GM10248 (cell line): ENCODE measurements at regions not wholly inside any gene's neighbourhood (a gene's known extent, or its start where the extent isn't known, plus 50 kb on each side); places are given as distances from the start of the nearest gene placed in this dataset.

Experiments used
- CTCF ChIA-PET: fragments of 300-600 bp; sonication (Branson Sonifier 250); formaldehyde crosslinking; extraction: SDS; loops from one replicate; lab custom pipeline; 2021; ENCODE audit warnings: antibody characterized with exemption; lab: Yijun Ruan, JAX
- POLR2A ChIA-PET: fragments of 350-650 bp; sonication (Branson Sonifier 250); formaldehyde crosslinking; extraction: SDS; loops from one replicate; lab custom pipeline; 2020; ENCODE audit warnings: antibody characterized with exemption; lab: Yijun Ruan, JAX
- DNase-seq: peaks from one replicate; pipeline ENCODE4 v3.0.0; 2012; ENCODE audit errors: extremely low spot score
- CTCF ChIP-seq: IDR thresholded peaks from 2 replicates; pipeline ENCODE4 v1.5.1; 2012; ENCODE audit warnings: mild to moderate bottlenecking, low read depth; ENCODE audit errors: extremely low read depth, missing control alignments, control extremely low read depth

DNA sequence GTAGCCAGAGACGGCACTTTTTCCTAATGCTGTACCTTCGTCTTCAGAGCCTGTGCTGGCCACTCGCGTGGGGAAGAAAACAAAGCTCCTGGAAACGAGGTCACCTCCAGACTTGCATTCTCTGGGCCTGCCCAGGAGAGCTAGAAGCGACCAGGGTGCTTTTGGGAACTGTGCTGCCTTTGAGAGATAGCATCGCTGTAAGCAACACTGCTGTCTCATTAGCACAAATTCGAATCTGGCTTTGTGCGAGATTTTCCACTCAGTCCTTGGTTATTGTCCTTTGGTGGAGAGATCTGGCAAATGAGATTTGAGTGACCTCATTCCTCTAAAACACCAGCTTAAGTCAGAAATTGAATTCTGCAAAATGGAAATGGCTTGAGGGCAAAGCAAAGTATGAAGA, 66.1 kb upstream of the TLR3 start:
- CTCF ChIA-PET = interaction anchor here (1.0 kb wide), 1 partner anchor 9 kb away, joined by 4 read pairs; no protein-coding TSS in a partner anchor
- no peak for DNase-seq
- TF ChIP-seq CTCF = no peak
- POLR2A ChIA-PET = no interaction called here

DNA sequence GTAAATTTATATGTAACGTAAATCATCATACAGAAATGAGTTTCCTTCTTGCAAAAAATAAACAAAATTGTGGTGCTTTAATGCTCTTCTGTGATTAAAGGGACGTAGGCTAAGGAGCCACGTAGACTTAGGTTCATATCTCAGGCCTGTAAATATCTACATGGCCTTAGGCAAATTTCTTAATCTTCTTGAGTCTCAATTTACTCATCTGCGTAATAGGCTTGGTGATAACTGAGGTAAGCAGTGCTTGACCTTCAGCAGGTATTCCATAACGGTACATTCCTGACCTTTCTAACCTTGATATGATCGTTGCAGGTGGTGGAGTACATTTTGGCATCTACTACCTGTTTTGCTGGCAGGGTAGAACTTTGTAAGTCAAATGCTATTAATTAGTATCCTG, 65.2 kb upstream of the TLR3 start:
- ChIA-PET CTCF (no interaction called here), POLR2A (no interaction called here)
- TF ChIP-seq CTCF = no peak

DNA sequence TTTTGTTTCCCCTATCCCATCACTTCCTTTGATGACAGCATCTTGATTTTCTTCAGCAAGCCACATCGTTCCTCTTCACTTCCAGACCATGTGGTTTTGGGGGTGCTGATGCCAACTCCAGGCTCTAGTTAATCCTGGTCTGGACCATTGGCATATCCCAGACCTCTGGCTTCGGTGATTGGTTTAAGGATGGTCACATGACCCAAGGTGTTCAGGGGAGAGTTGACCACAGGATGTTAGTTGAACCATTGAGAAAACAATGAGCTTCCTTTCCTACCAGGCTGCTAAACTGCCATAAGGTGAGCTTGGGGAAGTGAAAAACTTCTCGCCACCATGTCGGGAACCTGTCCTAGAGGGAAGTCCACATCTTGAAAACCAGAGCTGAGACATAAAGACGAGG, 60.9 kb upstream of the TLR3 start:
- POLR2A ChIA-PET = no interaction called here
- no peak for TF ChIP-seq CTCF
- no peak for DNase-seq
- CTCF ChIA-PET = interaction anchor here (1.6 kb wide), 1 partner anchor 19 kb away, joined by 3 read pairs; no protein-coding TSS in a partner anchor

More for the DNA sequence above, 65.2 kb upstream of the TLR3 start:
- no peak for DNase-seq

DNA sequence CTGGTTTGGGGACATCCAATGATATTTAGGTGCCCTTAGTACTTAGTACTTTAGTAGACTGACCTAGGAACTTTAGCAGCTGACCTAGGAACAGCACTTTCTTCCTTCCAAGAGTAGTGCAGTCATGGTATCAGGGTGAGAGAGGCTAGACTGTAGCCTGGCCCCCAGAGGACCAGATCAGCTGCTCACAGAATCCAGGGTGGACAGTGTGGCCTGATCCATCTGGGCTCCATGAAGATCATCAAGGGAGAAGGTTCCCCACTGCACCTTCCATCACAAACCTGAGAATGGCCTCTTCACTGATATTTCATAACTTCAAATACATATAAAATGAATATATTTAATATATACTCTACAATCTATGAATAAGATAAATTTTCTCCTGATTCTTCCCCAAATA, 59.0 kb upstream of the TLR3 start:
- no peak for TF ChIP-seq CTCF
- CTCF ChIA-PET = interaction anchor here (1.1 kb wide), 1 partner anchor 72 kb away, joined by 3 read pairs; no protein-coding TSS in a partner anchor
- DNase-seq = no peak
- POLR2A ChIA-PET = no interaction called here

- TF ChIP-seq CTCF = no peak
- POLR2A ChIA-PET = no interaction called here
- CTCF ChIA-PET = no interaction called here
- DNase-seq = no peak
Observed at GRCh38 chr4:186010821-186011220, 58.1 kb upstream of the TLR3 start.

GRCh38 chr4:186012071-186012470, 56.9 kb upstream of the TLR3 start:
- POLR2A ChIA-PET = no interaction called here
- CTCF ChIA-PET = no interaction called here
- no peak for DNase-seq

More at GRCh38 chr4:186012071-186012470, 56.9 kb upstream of the TLR3 start:
- TF ChIP-seq CTCF = no peak
